Activated CD4-positive, alpha-beta T cell treated with anti-CD3 and anti-CD28 coated beads for 48 hours (primary cell): ENCODE measurements at regions not wholly inside any gene's neighbourhood (a gene's known extent, or its start where the extent isn't known, plus 50 kb on each side); places are given as distances from the start of the nearest gene placed in this dataset.
"Not testable (repeated sequence)": the region's sequence is repeated elsewhere in the genome, so short reads cannot be mapped to it uniquely, and the experiment has no call there.

Experiments used
- DNase-seq: peaks from one replicate; pipeline ENCODE4 v3.0.0-alpha.2; 2020

DNA sequence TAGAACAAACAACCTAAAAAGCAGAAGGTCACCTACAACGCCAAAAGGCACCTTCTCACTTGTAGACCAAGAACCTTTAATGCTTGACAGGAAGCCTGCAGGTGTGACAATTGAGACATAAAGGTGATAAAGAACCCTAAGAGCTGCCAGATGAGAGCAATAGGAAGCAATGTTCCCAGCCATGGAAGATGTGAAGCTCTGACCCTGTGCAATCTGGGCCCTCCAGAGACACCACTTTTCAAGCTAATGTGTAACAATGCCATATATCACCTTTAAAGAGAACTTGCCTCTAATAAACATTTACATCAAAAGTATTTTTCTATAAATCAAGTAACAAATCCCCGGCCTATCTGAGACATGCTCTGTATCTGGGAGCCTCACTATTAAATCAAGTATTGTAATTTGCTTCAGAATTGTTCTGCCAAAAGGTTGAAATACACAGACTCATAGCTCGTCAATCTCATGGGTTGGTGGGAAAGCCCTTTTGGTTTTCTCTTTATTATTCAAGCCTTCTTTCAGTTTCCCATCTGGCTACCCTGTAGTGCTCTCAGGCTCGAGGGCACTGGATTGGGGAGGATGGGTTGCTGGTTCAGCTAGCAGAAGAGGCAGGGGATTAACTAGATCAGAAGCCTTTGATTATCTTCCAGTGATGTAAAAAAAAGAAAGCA lies 368.9 kb downstream of the BUD13 start:
- no peak for DNase-seq

DNA sequence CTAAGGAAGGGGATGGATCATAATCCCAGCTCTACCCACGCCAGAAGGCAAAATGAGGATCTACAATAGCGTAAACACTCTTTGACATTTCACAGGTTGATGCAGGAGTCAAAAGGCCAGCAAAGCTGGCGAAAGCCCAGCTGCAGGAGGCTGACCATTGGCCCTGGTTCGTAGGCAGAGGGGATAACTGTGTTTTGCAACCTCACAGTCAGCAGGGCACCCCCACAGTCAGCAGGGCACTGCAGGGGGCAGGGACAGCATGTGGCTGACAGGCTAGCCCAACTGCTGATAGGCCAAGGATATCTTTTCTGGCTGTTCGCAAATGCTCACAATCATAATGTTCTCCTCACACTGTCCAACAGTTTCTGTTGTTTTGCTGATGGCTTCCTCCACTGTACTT lies 372.7 kb downstream of the BUD13 start:
- no peak for DNase-seq

DNA sequence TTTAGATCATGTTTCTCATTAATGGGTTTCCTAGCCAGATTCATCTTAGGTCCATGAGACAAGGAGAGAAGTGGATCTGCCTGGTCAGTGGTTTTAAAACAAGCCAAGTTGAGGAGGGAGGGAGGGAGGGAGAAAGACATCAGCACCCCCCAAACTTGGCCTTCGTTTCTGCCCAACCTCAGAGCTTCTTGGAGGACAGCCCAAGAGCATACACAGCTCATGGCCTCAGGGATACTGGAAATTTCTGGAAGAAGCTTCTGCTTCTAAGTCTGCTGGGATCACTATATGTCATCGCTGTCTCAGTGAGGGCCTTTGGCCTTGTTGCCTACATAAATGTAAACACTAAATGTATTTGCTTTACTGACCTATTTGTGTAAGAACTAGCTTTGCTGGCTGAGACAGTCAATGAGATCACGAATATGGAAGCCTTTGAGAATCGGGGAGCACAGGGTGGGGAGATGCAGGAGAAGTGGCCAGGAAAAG lies 375.1 kb downstream of the BUD13 start:
- DNase-seq, result no peak

DNA sequence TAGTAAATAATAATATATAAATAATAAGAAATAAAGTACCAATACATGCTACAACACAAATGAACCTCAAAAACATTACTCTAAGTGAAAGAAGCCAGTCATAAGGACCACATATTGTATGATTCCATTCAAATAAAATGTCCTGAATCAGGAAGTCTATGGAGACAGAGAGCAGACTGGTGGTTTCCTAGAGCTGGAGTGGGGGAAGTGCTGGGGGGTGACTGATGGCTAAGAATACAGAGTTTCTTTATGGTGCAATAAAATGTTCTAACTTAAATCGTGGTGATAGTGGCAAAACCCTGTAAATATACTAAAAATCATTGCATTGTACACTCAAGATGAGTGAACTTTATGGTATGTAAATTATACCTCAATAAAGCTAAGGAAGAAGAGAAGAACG lies 376.5 kb downstream of the BUD13 start:
- DNase-seq, result no peak

DNA sequence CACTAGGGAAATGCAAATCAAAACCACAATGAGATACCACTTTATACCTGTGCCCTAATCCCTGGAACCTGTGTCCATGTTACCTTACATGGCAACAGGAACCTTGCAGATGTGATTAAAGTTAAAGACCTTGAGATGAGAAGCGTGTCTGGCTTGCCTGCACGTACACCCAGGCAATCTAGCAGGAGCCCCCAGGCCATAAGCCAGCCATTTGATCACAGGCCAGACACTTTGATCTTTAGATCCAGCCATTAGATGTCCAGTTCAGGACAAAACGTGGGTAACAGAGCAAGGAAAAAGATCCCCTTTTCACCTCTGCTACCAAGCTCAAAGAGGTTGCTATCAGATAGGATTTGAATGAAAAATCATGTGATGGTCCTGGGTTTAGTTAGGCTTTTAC lies 378.8 kb downstream of the BUD13 start:
- no peak for DNase-seq

DNA sequence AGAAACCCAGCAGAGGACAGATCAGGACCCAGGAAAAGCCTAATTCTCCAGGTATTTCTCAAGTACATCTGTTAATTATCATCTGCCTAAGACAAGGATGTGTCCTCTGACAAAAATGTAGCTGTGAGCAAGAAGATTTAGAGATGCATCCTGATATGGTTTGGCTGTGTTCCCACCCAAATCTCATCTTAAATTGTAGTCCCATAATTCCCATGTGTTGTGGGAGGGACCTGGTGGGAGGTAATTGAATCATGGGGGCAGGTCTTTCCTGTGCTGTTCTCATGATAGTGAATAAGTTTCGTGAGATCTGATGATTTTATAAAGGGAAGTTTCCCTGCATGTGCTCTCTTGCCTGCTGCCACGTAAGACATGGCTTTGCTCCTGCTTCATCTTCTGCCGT lies 381.8 kb downstream of the BUD13 start:
- DNase-seq, result no peak

DNA sequence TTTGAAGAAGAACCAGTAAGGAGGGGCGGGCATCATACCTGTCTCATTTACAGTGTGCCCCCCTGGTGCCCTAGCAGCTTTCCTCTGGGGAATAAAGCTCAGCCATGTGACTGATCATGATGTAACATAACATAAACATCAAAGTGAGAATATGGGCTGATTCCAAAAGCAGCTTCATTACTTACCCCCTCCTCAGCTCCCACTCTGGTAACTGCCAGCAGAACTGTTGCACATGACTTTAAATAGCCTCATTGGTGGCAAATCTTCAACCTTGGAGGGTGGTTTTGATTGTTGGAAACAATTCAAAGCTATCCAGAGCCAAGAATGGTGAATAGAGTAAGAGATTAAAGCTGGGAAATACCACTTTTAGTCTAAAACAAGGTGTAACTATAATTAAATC lies 384.6 kb downstream of the BUD13 start:
- no peak for DNase-seq

DNA sequence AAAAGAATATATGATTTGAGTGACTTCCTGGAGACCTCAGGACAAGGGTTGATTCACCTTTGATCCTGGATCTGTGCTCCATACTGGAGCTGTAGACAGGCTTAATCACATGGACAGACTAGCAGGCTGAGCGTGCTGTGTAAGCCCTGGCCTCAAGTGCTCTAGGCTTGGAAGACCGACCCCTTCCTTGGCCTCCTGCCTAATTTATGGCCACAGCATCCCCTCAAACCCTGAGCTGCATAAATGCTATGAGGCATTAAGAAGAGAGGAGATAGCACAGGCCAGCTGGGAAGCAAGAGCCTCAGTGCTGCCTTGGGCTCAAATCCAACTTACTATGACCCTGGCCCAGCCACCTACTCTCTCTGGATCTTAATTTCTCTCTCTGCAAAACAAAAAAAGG lies 385.1 kb downstream of the BUD13 start:
- DNase-seq, result no peak

DNA sequence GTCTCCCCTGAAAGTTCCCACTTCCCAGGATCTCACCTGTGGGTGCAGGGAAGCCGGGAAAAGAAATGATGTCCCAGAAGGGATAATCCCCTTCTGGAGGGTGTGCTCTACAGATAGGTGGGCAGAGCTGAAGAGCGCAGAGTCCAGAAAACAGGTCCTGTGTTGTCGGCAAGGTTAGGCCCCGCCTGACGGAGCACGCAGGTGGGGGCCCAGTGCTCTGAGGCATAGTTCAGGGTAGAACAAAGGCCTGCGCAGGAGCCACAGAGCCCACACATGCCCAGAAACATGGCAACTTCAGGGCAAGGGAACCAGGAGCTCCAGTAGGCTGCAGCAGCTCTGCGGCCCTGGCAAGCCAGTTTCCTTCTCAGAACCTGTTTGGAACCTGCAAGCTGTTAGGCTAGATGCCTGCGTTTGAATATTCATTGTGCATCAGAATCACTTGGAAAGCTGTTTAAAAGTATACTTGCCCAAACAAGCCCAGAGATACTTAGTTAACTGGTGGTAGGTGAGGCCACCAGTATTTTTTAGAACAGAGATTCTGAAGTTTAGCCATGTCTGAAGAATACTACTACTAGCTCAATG lies 386.6 kb downstream of the BUD13 start:
- DNase-seq, result no peak

DNA sequence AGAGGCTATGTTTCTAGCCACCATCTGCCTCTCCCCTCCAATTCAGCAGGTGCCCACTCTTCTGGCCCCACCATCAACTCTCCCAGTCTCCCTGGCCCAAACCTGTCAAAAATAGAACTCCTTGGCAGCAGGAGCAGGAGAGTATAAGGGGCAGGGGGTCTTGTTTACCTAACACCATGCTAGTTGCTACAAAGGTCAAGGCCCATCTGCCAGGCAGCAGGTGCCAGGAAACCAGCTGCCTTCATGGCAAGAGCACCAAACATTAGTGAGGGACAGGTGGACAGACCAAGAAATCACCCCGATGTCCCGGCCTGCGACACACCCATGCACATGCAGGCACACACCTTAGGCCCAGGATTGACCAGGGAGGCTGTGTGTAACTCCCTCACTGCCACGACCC lies 387.9 kb downstream of the BUD13 start:
- no peak for DNase-seq

DNA sequence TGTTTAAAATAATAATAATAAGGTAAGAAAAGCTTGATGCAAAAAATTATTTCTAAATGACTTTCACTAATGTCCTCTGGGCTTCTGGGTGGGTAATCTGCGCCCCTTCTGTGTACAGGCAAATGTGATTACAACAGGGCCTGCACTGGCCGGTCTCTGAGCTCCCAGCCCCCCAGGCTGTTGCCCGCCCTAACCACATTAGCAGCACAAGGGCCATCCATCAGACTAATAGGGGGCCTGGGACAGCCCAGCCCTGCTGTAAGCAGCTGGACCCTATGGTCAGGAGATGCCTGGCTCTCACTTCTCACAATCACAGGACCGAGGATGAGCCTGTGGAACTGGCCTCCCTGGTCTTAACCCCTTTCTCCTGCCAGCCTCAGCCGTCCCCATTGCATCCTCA lies 388.4 kb downstream of the BUD13 start:
- DNase-seq, result no peak

DNA sequence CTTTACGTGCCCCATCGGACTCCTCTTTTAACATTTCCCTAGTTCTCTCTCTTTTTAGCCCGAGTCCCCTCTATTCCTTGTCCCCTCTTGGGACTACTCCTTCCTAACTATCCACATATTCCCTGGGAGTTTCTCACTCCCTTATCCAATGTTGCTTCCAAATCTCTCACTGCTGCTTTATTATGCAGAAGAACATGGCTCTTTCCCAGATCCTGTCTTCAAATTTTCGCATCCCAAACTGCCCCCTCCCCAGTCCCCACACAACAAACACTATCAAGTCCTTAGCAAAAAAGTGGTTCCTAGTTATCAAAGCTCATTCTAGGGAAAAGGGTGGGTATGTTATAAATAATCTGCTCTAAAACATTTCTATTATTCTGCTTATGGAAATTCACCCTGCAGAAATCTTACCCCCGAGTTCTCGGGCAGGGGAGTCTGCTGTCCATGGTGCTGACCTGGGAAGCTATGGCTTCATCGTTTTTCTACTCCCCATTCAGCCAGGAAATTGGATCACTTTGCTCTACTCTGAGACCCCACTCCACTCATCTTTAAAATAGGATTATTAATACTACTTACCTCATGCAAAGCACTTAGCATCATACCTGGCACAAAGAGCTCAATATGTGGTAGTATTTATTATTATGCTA lies 393.5 kb downstream of the BUD13 start:
- peak; percentile 26 for DNase-seq

DNA sequence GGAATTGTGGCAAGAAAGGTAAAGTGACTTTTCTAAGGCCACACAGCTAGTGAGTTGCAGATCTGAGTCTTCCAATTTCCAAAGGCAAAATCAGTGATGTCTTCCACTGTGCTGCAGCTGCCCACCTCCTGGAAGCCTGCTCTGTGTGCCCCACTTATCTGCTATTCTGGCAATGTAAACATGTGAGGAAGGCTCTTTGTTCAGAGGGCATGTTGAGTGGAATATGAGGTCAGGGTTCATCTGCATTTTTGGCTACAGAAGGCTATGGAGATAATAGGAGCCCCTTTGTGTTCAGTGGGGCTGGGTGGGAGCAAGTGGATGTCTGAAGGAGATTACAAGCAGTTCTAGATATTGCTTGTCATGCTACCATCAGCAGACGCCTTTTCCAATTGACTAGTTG lies 396.2 kb downstream of the BUD13 start:
- no peak for DNase-seq

DNA sequence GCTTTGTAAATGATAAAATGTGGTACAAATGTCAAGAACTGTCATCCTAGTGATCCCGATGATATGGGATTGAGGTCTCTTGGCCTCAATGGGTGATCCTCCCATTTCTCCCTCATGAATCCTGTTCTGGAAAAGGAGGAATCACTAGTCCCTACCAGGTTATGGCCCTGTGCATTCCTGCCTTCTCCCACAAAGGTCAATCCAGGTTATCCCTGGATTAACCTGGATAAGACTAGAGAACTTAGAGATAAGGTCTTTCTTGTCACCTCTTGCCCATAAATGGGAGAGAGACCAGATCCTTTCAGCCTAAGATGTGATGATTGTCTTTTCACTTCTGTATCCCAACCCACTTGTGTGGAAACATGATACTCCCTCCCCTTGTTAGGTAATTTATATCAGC lies 396.7 kb downstream of the BUD13 start:
- DNase-seq, result no peak

DNA sequence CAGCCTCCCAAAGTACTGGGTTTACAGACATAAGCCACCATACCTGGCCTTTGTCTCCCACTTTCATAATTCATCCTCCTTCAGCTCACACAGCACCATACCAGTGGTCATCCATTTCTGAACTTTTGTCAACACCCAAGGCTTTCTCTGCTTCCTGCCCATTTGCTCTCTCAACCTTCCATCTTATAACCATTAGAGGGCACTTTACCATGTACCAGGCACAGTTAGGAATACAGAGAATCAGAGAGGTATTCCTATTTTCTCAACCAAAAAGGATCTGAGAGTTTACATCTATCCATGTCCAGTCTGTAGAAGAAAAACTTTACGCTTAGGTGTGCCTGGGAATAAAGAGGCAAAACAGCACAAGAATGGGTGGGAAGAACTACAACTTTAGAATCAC lies 397.6 kb downstream of the BUD13 start:
- DNase-seq, result no peak

DNA sequence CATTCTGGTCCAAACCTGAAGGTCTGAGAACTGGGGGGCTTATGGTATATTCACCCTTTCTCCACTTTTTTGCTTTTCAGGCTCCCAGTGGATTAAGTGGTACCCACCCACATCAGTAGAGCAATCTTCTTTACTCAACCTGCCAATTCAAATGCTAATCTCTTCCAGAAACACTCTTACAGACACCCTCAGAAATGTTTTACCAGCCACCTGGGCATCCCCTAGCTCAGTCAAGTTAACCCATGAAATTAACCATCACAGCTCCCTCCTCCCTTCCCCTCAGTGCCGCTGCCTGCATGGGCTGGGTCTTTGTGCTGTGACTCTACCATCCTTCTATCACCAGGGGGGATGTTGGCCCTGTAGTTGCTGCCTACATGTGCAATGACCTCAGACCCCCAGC lies 398.7 kb downstream of the BUD13 start:
- DNase-seq, result no peak

DNA sequence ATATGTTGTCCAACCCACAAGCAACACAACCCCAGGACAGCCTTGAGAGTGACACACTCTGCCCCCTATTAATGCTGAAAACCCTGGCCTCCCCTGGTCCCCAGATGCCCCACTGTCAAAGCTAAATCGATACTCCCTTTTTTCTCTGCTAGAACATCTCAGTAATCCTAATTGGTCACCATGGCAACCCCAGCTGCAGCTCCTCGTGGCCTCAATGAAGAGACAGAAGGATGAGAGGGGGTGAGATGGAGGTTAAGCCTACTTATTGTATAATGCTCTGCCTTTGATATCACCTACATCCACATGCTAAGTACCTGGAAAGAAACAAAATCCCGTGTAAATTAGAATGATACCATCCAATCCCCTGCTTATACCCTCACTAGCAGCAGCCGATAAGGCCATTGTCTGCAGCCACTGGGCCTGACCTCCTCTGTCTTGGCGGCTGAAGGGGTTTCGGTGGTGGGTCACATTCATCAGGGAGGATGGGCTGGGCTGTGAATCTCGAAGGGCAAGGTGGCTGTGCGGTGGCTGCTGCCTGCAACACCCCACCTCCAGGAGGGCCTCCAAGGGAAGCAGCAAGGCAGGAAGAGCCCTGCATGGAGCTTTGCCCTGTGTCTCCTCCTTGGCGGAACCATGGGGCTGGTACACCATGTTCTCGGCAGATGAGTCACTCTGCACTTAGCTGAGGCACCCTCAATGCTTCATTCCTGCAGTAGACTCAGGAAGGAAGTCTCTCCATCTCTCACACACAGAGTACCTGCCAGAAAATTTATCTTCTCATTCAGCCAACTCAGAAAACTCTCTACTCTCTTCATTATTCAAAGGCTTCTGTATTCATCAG lies 399.5 kb downstream of the BUD13 start:
- DNase-seq, result no peak

DNA sequence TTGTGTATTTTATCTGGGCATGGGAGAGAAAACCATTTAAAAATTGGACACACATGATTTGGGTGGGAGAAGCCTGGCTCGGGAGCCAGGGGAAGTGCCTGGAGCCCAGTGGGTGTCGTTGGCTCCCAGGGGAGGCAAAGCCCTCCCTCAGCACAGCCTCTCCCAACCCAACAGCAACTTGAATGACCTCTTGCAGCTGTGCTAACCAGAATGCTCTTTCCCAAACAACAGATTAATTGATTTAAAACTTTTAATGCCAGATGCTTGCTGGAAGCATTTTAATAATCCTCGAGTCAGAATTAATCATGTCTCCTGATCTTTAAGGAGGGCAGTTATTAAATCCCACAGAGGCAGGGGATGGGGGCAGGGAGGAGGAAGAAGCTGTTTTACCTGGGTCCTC lies 401.6 kb downstream of the BUD13 start:
- no peak for DNase-seq

DNA sequence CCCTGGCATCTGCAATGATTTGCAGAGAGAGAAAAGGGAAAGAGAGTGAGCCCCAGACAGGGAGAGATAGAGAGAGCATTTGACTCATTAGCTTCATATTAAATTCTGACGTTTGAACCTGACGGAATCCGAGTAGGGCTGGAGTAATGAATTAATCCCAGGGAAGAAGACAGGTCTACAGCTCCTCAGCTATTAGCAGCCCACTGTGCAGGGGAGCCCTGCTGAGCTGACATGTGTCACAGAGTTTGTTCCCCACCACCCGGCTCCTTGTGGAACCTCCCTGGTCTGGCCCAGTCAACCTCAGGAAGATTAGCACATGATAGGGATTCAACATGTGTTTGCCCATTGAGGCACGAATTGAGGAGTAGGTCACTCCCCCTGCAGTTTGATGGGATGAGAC lies 404.0 kb downstream of the BUD13 start:
- DNase-seq, result no peak

DNA sequence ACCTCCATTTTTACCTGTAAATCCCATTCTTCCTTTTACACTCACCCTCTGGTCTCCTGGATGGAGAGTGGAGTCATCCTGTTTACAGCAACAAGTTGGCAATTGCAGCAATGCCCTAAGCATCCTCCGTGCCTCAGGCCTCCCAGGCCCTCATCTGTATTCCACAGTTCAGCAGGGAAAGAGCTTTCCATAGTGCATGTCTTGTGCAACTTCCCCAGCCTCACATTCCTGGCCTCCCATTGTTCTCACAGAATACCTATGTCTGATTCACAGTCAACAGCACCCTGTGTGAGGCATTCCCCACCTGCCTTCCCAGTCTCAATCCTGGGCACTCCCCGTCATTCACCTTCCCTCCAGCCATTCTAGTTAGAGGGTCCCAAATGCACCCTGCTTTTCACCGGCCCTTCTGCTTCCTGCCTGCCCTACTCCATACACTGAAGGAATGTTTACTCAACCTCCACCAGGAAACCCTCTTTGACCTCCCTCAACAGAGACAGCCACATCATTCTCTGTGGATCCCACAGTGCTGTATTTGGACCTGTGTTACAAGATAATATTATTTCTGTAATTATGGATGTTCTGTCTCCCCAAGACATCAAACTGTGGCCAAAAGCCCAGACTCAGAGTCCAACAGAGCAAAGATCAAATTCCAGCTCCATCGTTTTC lies 405.7 kb downstream of the BUD13 start:
- DNase-seq, result no peak

DNA sequence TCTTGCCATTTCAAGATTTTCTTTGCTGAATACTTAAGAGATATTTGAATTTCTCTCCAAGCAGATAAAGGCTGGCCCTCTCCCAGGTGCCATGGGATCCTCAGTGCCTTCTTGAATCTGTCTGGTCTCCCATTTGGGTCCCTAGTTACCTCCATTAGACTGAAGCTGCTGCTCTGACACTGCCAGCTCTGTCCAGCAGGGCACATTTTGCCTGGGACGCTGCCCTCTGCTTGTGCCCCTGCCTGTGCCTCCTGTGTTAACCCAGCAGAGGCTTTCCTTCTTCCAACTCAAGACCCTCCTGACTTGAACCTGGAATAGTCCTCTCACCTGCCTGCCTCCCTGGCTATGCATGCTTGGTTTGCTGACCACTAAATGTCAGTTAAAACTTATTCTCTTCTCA lies 406.3 kb downstream of the BUD13 start:
- no peak for DNase-seq

DNA sequence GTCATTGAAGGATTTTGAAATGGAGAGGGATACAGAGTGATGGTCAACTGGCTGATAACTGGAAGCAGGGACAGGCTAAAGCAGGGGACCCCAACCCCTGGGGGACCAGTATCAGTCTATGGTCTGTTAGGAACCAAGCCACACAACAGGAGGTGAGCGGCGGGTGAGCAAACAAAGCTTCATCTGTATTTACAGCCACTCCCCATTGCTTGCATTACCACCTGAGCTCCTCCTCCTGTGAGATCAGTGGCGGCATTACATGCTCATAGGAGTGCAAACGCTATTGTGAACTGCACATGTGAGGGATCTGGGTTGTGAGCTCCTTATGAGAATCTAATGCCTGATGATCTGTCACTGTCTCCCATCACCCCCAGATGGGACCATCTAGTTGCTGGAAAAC lies 407.9 kb downstream of the BUD13 start:
- not testable (repeated sequence) for DNase-seq

DNA sequence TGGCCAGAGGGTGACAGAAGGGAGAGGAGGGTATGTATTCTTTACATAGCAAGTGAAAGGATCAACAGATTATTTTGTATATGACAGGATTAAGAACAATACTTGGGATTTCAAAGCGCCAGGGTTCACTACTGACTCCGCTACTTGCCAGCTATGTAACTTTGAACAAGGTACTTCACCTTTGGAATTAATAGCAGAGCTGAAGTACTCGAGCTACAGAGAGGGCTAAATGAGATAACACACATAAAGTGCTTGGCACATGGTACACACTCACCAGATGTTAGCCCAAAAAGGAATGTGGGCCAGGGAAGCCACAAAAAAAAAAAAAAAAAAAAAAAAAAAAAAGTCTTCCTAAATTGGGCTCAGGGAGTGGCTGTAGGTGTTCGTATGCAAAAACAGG lies 408.4 kb downstream of the BUD13 start:
- DNase-seq, result no peak
